ENCODE measurements at regions not wholly inside any gene's neighbourhood (a gene's known extent, or its start where the extent isn't known, plus 50 kb on each side); places are given as distances from the start of the nearest gene placed in this dataset.

DNA sequence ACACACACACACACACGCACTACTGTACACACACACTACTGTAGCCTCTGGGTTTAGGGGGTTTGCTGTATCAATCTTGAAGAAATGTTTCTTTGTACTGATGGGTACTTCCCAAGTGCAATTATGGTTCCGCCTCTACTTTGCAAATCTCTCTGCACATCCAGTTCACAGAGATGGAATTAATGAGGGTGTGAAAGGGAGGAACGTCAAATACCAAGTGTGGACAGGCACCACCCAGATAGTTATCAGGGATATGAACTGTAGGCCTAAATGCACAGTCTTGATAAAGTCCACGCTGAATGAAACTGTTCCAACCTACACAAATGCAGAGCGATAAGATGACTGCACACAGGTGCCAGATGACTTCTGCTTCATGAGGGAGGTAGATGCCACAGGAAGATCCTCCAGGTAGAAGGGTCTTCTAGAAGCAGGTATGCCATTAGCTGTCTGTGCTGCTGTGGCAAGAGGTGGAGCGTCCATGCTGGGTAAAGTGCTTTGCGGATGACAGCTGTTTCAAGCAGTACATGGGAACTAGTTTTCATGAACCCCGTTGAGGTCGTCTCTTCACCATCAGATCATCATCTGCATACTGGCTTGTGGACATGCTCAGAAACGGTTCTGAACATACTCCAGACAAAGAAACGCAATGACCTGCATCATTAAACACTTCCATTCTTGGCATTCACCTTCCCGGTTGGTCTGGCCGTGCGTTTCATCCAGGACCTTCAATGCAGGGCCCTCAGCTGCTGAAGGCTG lies 314.3 kb upstream of the RTL1 start:
- WGBS, result 78% methylated on average over 14 of the region's 14 CpGs
- DNase-seq (ENCODE audit: low spot score), result no peak

GRCh38 chr14:101219896-101220703 lies 316.6 kb upstream of the RTL1 start:
- H3K4me1 ChIP-seq (replicated peaks), result no peaks in the 10 kb centered on the region
- H3K4me3 ChIP-seq, result no peak overlapping the region
- no peak overlapping the region for H3K27ac ChIP-seq
- 85% methylated on average over 12 of the region's 12 CpGs for WGBS
- H3K36me3 ChIP-seq, result no peaks in the 10 kb centered on the region
- no peak for TF ChIP-seq POLR2A (IDR thresholded peaks at IDR 0.05)
- TF ChIP-seq POLR2AphosphoS5 (IDR thresholded peaks at IDR 0.05), result no peak
- TF ChIP-seq CTCF (IDR thresholded peaks at IDR 0.05), result no peak
- intact Hi-C loops (cut with DNase I), result no loop called here
- no peaks in the 10 kb centered on the region for H3K9me3 ChIP-seq
- H3K27me3 ChIP-seq (replicated peaks; ENCODE audit: insufficient read depth), result no peaks in the 10 kb centered on the region
- no peak for DNase-seq (ENCODE audit: low spot score)

More for the DNA sequence above, 314.3 kb upstream of the RTL1 start:
- H3K4me1 ChIP-seq (replicated peaks), result no peaks in the 10 kb centered on the region
- TF ChIP-seq CTCF (IDR thresholded peaks at IDR 0.05), result no peak
- no peak for TF ChIP-seq POLR2A (IDR thresholded peaks at IDR 0.05)
- H3K27me3 ChIP-seq (replicated peaks; ENCODE audit: insufficient read depth), result no peaks in the 10 kb centered on the region
- no peaks in the 10 kb centered on the region for H3K36me3 ChIP-seq
- H3K9me3 ChIP-seq, result no peaks in the 10 kb centered on the region
- intact Hi-C loops (cut with DNase I), result no loop called here
- no peak overlapping the region for H3K4me3 ChIP-seq
- H3K27ac ChIP-seq, result no peak overlapping the region

GRCh38 chr14:101220921-101221510 lies 317.5 kb upstream of the RTL1 start:
- Histone ChIP-seq H3K4me3 (no peak overlapping the region), H3K27me3 (replicated peaks; ENCODE audit: insufficient read depth) (no peaks in the 10 kb centered on the region), H3K36me3 (no peaks in the 10 kb centered on the region), H3K4me1 (replicated peaks) (no peaks in the 10 kb centered on the region), H3K9me3 (no peaks in the 10 kb centered on the region), H3K27ac (no peak overlapping the region)
- DNase-seq (ENCODE audit: low spot score), result no peak
- 89% methylated on average over 16 of the region's 16 CpGs for WGBS
- intact Hi-C loops (cut with DNase I), result no loop called here
- TF ChIP-seq POLR2A (IDR thresholded peaks at IDR 0.05) (no peak), CTCF (IDR thresholded peaks at IDR 0.05) (no peak), POLR2AphosphoS5 (IDR thresholded peaks at IDR 0.05) (no peak)

GRCh38 chr14:101221549-101222160 lies 318.1 kb upstream of the RTL1 start:
- H3K9me3 ChIP-seq, result no peaks in the 10 kb centered on the region

More at GRCh38 chr14:101221549-101222160, 318.1 kb upstream of the RTL1 start:
- Histone ChIP-seq H3K4me1 (replicated peaks) (no peaks in the 10 kb centered on the region), H3K36me3 (no peaks in the 10 kb centered on the region), H3K27me3 (replicated peaks; ENCODE audit: insufficient read depth) (no peaks in the 10 kb centered on the region), H3K27ac (no peak overlapping the region), H3K4me3 (no peak overlapping the region)
- WGBS, result 97% methylated on average over 10 of the region's 10 CpGs
- no peak for TF ChIP-seq POLR2AphosphoS5 (IDR thresholded peaks at IDR 0.05)
- no peak for DNase-seq (ENCODE audit: low spot score)
- intact Hi-C loops (cut with DNase I), result no loop called here

Data from prostate gland (tissue), 2 donors.